H9 (cell line): ENCODE measurements at regions not wholly inside any gene's neighbourhood (a gene's known extent, or its start where the extent isn't known, plus 50 kb on each side); places are given as distances from the start of the nearest gene placed in this dataset.

Experiments used
- DNase-seq: peaks from one replicate; pipeline ENCODE4 v3.0.0-alpha.2; 2017
- H2AFZ ChIP-seq: one replicate; pipeline ENCODE4 v1.6.1; 2013; ENCODE audit warnings: mild to moderate bottlenecking, low read length, control low read depth, moderate library complexity
- H2AK5ac ChIP-seq: 2 replicates; pipeline ENCODE4 v1.6.1; 2013; ENCODE audit warnings: low read length, control low read depth, mixed read lengths; ENCODE audit not compliant: insufficient read length
- H2BK120ac ChIP-seq: one replicate; pipeline ENCODE4 v1.6.1; 2013; ENCODE audit warnings: low read depth, mild to moderate bottlenecking, low read length, control low read depth, inconsistent platforms; ENCODE audit not compliant: poor library complexity, severe bottlenecking
- H2BK12ac ChIP-seq: 2 replicates; pipeline ENCODE4 v1.6.1; 2013; ENCODE audit warnings: low read length, control low read depth, mixed read lengths, low read depth; ENCODE audit not compliant: insufficient read length
- H2BK15ac ChIP-seq: 2 replicates; pipeline ENCODE4 v1.6.1; 2013; ENCODE audit warnings: low read depth, low read length, control low read depth
- H2BK20ac ChIP-seq: one replicate; pipeline ENCODE4 v1.6.1; 2013; ENCODE audit warnings: low read depth, mild to moderate bottlenecking, low read length, control low read depth, inconsistent platforms; ENCODE audit not compliant: poor library complexity, severe bottlenecking
- H2BK5ac ChIP-seq: 2 replicates; pipeline ENCODE4 v1.6.1; 2013; ENCODE audit warnings: low read length, control low read depth, mixed read lengths; ENCODE audit not compliant: insufficient read length
- H3K14ac ChIP-seq: 2 replicates; pipeline ENCODE4 v1.6.1; 2013; ENCODE audit warnings: low read length, control low read depth; ENCODE audit not compliant: insufficient read depth
- H3K18ac ChIP-seq: 2 replicates; pipeline ENCODE4 v1.6.1; 2013; ENCODE audit warnings: low read depth, mild to moderate bottlenecking, mixed read lengths, low read length, control low read depth; ENCODE audit not compliant: insufficient read length
- H3K23ac ChIP-seq: 2 replicates; pipeline ENCODE4 v1.6.1; 2013; ENCODE audit warnings: low read length, control low read depth, mixed read lengths, low read depth; ENCODE audit not compliant: insufficient read length
- H3K23me2 ChIP-seq: 2 replicates; pipeline ENCODE4 v1.6.1; 2013; ENCODE audit warnings: low read depth, mild to moderate bottlenecking, mixed read lengths, low read length, control low read depth; ENCODE audit not compliant: insufficient read length, poor library complexity, severe bottlenecking
- H3K27ac ChIP-seq: 2 replicates; pipeline ENCODE4 v1.5.1; 2013; ENCODE audit warnings: low read length, control low read depth, mixed read lengths, low read depth; ENCODE audit not compliant: insufficient read length
- H3K27me3 ChIP-seq: 2 replicates; pipeline ENCODE4 v1.6.1; 2013; ENCODE audit warnings: low read length, control low read depth, inconsistent platforms; ENCODE audit not compliant: insufficient read depth
- H3K4ac ChIP-seq: 2 replicates; pipeline ENCODE4 v1.6.1; 2013; ENCODE audit warnings: low read depth, mild to moderate bottlenecking, control low read depth, inconsistent platforms, low read length, moderate library complexity
- H3K4me1 ChIP-seq: 2 replicates; pipeline ENCODE4 v1.6.1; 2013; ENCODE audit warnings: low read length, control low read depth, inconsistent platforms; ENCODE audit not compliant: insufficient read depth
- H3K4me2 ChIP-seq: 2 replicates; pipeline ENCODE4 v1.6.1; 2013; ENCODE audit warnings: low read length, control low read depth, mixed read lengths; ENCODE audit not compliant: insufficient read length, insufficient read depth
- H3K56ac ChIP-seq: 2 replicates; pipeline ENCODE4 v1.6.1; 2013; ENCODE audit warnings: low read depth, mild to moderate bottlenecking, mixed read lengths, low read length, control low read depth; ENCODE audit not compliant: insufficient read length
- H3K79me1 ChIP-seq: 2 replicates; pipeline ENCODE4 v1.6.1; 2013; ENCODE audit warnings: low read depth, mild to moderate bottlenecking, moderate library complexity, low read length, control low read depth, inconsistent platforms; ENCODE audit not compliant: insufficient read depth, poor library complexity, severe bottlenecking
- H3K79me2 ChIP-seq: 2 replicates; pipeline ENCODE4 v1.6.1; 2013; ENCODE audit warnings: low read length, control low read depth, inconsistent platforms; ENCODE audit not compliant: insufficient read depth
- H3K9ac ChIP-seq: 2 replicates; pipeline ENCODE4 v1.6.1; 2013; ENCODE audit warnings: low read length, control low read depth, mixed read lengths; ENCODE audit not compliant: insufficient read length; ENCODE audit errors: extremely low read depth
- H3K9me3 ChIP-seq: one replicate; pipeline ENCODE4 v1.6.1; 2013; ENCODE audit warnings: low read depth, low read length, inconsistent platforms; ENCODE audit not compliant: control insufficient read depth
- H3T11ph ChIP-seq: one replicate; pipeline ENCODE4 v1.6.1; 2013; ENCODE audit warnings: mild to moderate bottlenecking, low read length, control low read depth, inconsistent platforms
- H4K20me1 ChIP-seq: one replicate; pipeline ENCODE4 v1.6.1; 2013; ENCODE audit not compliant: control insufficient read depth, insufficient read length, insufficient read depth
- H4K5ac ChIP-seq: 2 replicates; pipeline ENCODE4 v1.6.1; 2013; ENCODE audit warnings: low read depth, mild to moderate bottlenecking, mixed read lengths, low read length, control low read depth; ENCODE audit not compliant: insufficient read length
- H4K8ac ChIP-seq: replicated peaks from 2 replicates; pipeline ENCODE4 v1.6.1; 2013; ENCODE audit warnings: low read length, control low read depth, mixed read lengths, low read depth; ENCODE audit not compliant: insufficient read length
- H4K91ac ChIP-seq: 2 replicates; pipeline ENCODE4 v1.6.1; 2013; ENCODE audit warnings: low read depth, mild to moderate bottlenecking, moderate library complexity, mixed read lengths, low read length, control low read depth; ENCODE audit not compliant: insufficient read length
- H3K27ac Mint-ChIP-seq, 3 experiments: 2 replicates in 2 of 3; 3 replicates in 1 of 3; pipeline ENCODE4 v1.8.0; 2020 to 2021; ENCODE audit warnings: mixed read lengths in 3 of 3, mild to moderate bottlenecking in 1 of 3, moderate library complexity in 1 of 3
- H3K27me3 Mint-ChIP-seq: 2 replicates; pipeline ENCODE4 v1.8.0; 2021; ENCODE audit warnings: low read depth, mild to moderate bottlenecking, moderate library complexity, mixed read lengths
- H3K36me3 Mint-ChIP-seq, 3 experiments: 2 replicates in 2 of 3; 3 replicates in 1 of 3; pipeline ENCODE4 v1.8.0; 2020 to 2021; ENCODE audit warnings: low read depth in 3 of 3, mixed read lengths in 3 of 3; ENCODE audit not compliant: insufficient read depth in 1 of 3
- H3K4me1 Mint-ChIP-seq, 2 experiments: 2 replicates each; pipeline ENCODE4 v1.8.0; 2020; ENCODE audit warnings: mixed read lengths in 2 of 2
- H3K4me3 Mint-ChIP-seq, 2 experiments: 2 replicates in 1 of 2; 3 replicates in 1 of 2; pipeline ENCODE4 v1.8.0; 2020 to 2021; ENCODE audit warnings: mild to moderate bottlenecking in 2 of 2, mixed read lengths in 2 of 2, moderate library complexity in 1 of 2
- H3K9me3 Mint-ChIP-seq, 2 experiments: 2 replicates in 1 of 2; 3 replicates in 1 of 2; pipeline ENCODE4 v1.8.0; 2020; ENCODE audit warnings: mild to moderate bottlenecking in 2 of 2, mixed read lengths in 2 of 2, moderate library complexity in 1 of 2
- WGBS: extraction: QIAGEN DNeasy Blood & Tissue Kit; methylation state at CpG from one replicate; pipeline ENCODE4 v1.1.7; 2013; ENCODE audit warnings: missing lambda C conversion rate, low lambda C conversion rate, mixed read lengths; ENCODE audit not compliant: insufficient read length; ENCODE audit errors: extremely low coverage; 5-methylcytosine and 5-hydroxymethylcytosine counted together
- TF ChIP-seq, protein P1 (sequence below): fragments of 200-600 bp; sonication (generic); conservative IDR thresholded peaks from 3 replicates; pipeline ENCODE4 v1.8.0; 2021; ENCODE audit warnings: antibody characterized with exemption, mild to moderate bottlenecking

DNA sequence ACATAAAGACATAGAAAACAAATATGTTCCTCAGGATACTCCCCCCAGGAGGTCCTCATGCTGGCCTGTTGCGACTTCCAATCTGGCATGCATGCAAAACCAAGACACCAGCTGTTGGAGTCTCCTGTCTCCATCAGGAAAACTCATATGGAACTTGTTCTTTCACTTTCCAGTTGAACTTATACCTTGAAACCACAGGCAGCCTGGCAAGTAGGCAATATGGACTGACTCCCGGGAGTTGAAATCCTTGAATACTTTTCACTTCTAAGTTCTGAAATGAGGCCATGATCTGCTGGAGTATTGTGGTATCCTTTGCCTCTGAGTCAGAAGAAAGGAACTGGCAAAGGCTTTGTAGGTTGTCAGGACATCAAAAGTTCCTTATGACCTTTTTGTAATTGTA is 444.2 kb downstream of the IDS start:
- H3K4me1 ChIP-seq = no peaks in the 10 kb centered on the region
- no peak overlapping the region for H3K14ac ChIP-seq
- no peak overlapping the region for H2BK12ac ChIP-seq
- H3K36me3 Mint-ChIP-seq = peaks cover 0 to 2% (median 0%) of the 10 kb centered on the region in 3 experiments; a peak in 3 of 7 replicates
- no peaks in the 10 kb centered on the region for H4K20me1 ChIP-seq
- H3K27ac Mint-ChIP-seq = no peak overlapping the region
- H3T11ph ChIP-seq = no peak overlapping the region
- H3K9me3 Mint-ChIP-seq = peaks cover 65 to 68% of the 10 kb centered on the region in 2 experiments
- H4K5ac ChIP-seq = no peak overlapping the region
- H3K18ac ChIP-seq = no peak overlapping the region
- H3K27me3 ChIP-seq = no peaks in the 10 kb centered on the region; the same call in 1 of the 2 replicates
- no peak overlapping the region for H2BK20ac ChIP-seq
- H4K8ac ChIP-seq = no peak overlapping the region
- DNase-seq = no peak
- no peak overlapping the region for H3K4me3 Mint-ChIP-seq
- H3K4me1 Mint-ChIP-seq = no peaks in the 10 kb centered on the region
- H3K9me3 ChIP-seq = peaks cover 43% of the 10 kb centered on the region
- no peak overlapping the region for H3K9ac ChIP-seq
- no peak overlapping the region for H4K91ac ChIP-seq
- H3K4me2 ChIP-seq = no peak overlapping the region
- H2BK5ac ChIP-seq = no peak overlapping the region
- no peak overlapping the region for H3K56ac ChIP-seq
- H3K27me3 Mint-ChIP-seq = no peaks in the 10 kb centered on the region
- no peak overlapping the region for H2AK5ac ChIP-seq
- H3K27ac ChIP-seq = no peak overlapping the region
- H2BK15ac ChIP-seq = no peak overlapping the region
- WGBS = no CpG with 5 or more reads among the region's 2 CpGs
- no peaks in the 10 kb centered on the region for H3K79me2 ChIP-seq
- H3K23ac ChIP-seq = no peak overlapping the region
- H3K79me1 ChIP-seq = no peaks in the 10 kb centered on the region
- no peak overlapping the region for H2AFZ ChIP-seq
- H2BK120ac ChIP-seq = no peak overlapping the region
- H3K23me2 ChIP-seq = no peaks in the 10 kb centered on the region
- no peak overlapping the region for H3K4ac ChIP-seq
- TF ChIP-seq, protein P1, sequence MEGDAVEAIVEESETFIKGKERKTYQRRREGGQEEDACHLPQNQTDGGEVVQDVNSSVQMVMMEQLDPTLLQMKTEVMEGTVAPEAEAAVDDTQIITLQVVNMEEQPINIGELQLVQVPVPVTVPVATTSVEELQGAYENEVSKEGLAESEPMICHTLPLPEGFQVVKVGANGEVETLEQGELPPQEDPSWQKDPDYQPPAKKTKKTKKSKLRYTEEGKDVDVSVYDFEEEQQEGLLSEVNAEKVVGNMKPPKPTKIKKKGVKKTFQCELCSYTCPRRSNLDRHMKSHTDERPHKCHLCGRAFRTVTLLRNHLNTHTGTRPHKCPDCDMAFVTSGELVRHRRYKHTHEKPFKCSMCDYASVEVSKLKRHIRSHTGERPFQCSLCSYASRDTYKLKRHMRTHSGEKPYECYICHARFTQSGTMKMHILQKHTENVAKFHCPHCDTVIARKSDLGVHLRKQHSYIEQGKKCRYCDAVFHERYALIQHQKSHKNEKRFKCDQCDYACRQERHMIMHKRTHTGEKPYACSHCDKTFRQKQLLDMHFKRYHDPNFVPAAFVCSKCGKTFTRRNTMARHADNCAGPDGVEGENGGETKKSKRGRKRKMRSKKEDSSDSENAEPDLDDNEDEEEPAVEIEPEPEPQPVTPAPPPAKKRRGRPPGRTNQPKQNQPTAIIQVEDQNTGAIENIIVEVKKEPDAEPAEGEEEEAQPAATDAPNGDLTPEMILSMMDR = no peak
